ENCODE measurements at regions not wholly inside any gene's neighbourhood (a gene's known extent, or its start where the extent isn't known, plus 50 kb on each side); places are given as distances from the start of the nearest gene placed in this dataset.
"Not testable (repeated sequence)": the region's sequence is repeated elsewhere in the genome, so short reads cannot be mapped to it uniquely, and the experiment has no call there.

- no peaks in the 10 kb centered on the region for H3K9me3 ChIP-seq (ENCODE audit: insufficient read depth, low read depth, low read length)
- H3K27me3 ChIP-seq (ENCODE audit: insufficient read depth, low read length, poor library complexity, severe bottlenecking) = no peaks in the 10 kb centered on the region
- peaks cover 6% of the 10 kb centered on the region for H3K4me1 ChIP-seq (ENCODE audit: insufficient read depth, low read length, poor library complexity, severe bottlenecking)
- H3K79me2 ChIP-seq (ENCODE audit: insufficient read depth, low read length) = no peaks in the 10 kb centered on the region
- no peaks in the 10 kb centered on the region for H3K9me2 ChIP-seq (replicated peaks; ENCODE audit: low read depth, low read length)
- H3K36me3 ChIP-seq (ENCODE audit: insufficient read depth, low read length) = no peaks in the 10 kb centered on the region
- no peak overlapping the region for H2AFZ ChIP-seq (ENCODE audit: low read length)
- no peak overlapping the region for H3K9ac ChIP-seq (ENCODE audit: low read depth, low read length, poor library complexity, severe bottlenecking)
- H3K4me2 ChIP-seq (ENCODE audit: low read depth, low read length, poor library complexity, severe bottlenecking) = no peak overlapping the region
- no peaks in the 10 kb centered on the region for H4K20me1 ChIP-seq (ENCODE audit: insufficient read depth, low read length, poor library complexity, severe bottlenecking)
- TF ChIP-seq, protein P1, sequence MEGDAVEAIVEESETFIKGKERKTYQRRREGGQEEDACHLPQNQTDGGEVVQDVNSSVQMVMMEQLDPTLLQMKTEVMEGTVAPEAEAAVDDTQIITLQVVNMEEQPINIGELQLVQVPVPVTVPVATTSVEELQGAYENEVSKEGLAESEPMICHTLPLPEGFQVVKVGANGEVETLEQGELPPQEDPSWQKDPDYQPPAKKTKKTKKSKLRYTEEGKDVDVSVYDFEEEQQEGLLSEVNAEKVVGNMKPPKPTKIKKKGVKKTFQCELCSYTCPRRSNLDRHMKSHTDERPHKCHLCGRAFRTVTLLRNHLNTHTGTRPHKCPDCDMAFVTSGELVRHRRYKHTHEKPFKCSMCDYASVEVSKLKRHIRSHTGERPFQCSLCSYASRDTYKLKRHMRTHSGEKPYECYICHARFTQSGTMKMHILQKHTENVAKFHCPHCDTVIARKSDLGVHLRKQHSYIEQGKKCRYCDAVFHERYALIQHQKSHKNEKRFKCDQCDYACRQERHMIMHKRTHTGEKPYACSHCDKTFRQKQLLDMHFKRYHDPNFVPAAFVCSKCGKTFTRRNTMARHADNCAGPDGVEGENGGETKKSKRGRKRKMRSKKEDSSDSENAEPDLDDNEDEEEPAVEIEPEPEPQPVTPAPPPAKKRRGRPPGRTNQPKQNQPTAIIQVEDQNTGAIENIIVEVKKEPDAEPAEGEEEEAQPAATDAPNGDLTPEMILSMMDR (conservative IDR thresholded peaks at IDR 0.05; ENCODE audit: low read length) = no peak
- TF ChIP-seq EZH2phosphoT487 (IDR thresholded peaks at IDR 0.05; ENCODE audit: borderline replicate concordance) = no peak
- H3K4me3 ChIP-seq (ENCODE audit: low read length, poor library complexity, severe bottlenecking) = no peak overlapping the region
- no peaks in the 10 kb centered on the region for H3F3A ChIP-seq (ENCODE audit: low read depth)
These were observed 97.9 kb upstream of the KIF26B start for GRCh38 chr1:245056913-245057312.

- H3K9me2 ChIP-seq (replicated peaks; ENCODE audit: low read depth, low read length); H3K4me3 ChIP-seq (ENCODE audit: low read length, poor library complexity, severe bottlenecking); H3K9ac ChIP-seq (ENCODE audit: low read depth, low read length, poor library complexity, severe bottlenecking); H2AFZ ChIP-seq (ENCODE audit: low read length); H3K79me2 ChIP-seq (ENCODE audit: insufficient read depth, low read length); H4K20me1 ChIP-seq (ENCODE audit: insufficient read depth, low read length, poor library complexity, severe bottlenecking); H3K4me1 ChIP-seq (ENCODE audit: insufficient read depth, low read length, poor library complexity, severe bottlenecking); H3K27me3 ChIP-seq (ENCODE audit: insufficient read depth, low read length, poor library complexity, severe bottlenecking); H3F3A ChIP-seq (ENCODE audit: low read depth); H3K36me3 ChIP-seq (ENCODE audit: insufficient read depth, low read length); H3K9me3 ChIP-seq (ENCODE audit: insufficient read depth, low read depth, low read length); H3K4me2 ChIP-seq (ENCODE audit: low read depth, low read length, poor library complexity, severe bottlenecking): not testable (repeated sequence)
These were observed 98.5 kb upstream of the KIF26B start for GRCh38 chr1:245056296-245056695.

DNA sequence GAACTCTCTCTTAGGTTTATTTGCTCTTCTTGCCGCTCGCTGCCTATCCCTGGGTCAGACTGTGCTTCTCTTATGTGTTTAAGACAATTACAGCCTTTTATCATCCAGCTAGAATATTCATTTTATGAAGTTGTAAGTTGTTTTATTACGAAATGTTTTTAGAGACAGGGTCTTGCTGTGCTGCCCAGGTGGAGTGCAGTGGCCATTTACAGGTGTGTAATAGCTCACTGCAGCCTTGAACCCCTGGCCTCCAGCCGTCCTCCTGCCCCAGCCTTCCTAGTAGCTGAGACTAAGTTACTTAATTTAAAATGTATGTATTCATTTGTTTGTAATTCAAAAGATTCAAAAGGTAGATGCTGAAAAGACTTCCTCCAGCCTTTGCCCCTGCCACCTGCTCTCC is 99.0 kb upstream of the KIF26B start:
- no peak overlapping the region for H2AFZ ChIP-seq (ENCODE audit: low read length)
- H3K9me3 ChIP-seq (ENCODE audit: insufficient read depth, low read depth, low read length) = no peaks in the 10 kb centered on the region
- no peak overlapping the region for H3K4me2 ChIP-seq (ENCODE audit: low read depth, low read length, poor library complexity, severe bottlenecking)
- no peaks in the 10 kb centered on the region for H4K20me1 ChIP-seq (ENCODE audit: insufficient read depth, low read length, poor library complexity, severe bottlenecking)
- H3K36me3 ChIP-seq (ENCODE audit: insufficient read depth, low read length) = no peaks in the 10 kb centered on the region
- H3K79me2 ChIP-seq (ENCODE audit: insufficient read depth, low read length) = no peaks in the 10 kb centered on the region
- H3K9me2 ChIP-seq (replicated peaks; ENCODE audit: low read depth, low read length) = no peaks in the 10 kb centered on the region
- H3K4me3 ChIP-seq (ENCODE audit: low read length, poor library complexity, severe bottlenecking) = no peak overlapping the region
- H3K4me1 ChIP-seq (ENCODE audit: insufficient read depth, low read length, poor library complexity, severe bottlenecking) = peaks cover 6% of the 10 kb centered on the region
- no peaks in the 10 kb centered on the region for H3K27me3 ChIP-seq (ENCODE audit: insufficient read depth, low read length, poor library complexity, severe bottlenecking)
- H3F3A ChIP-seq (ENCODE audit: low read depth) = no peaks in the 10 kb centered on the region
- no peak overlapping the region for H3K9ac ChIP-seq (ENCODE audit: low read depth, low read length, poor library complexity, severe bottlenecking)
- TF ChIP-seq, protein P1 (conservative IDR thresholded peaks at IDR 0.05; ENCODE audit: low read length) = no peak
- TF ChIP-seq EZH2phosphoT487 (IDR thresholded peaks at IDR 0.05; ENCODE audit: borderline replicate concordance) = no peak

- Histone ChIP-seq H3K27me3 (ENCODE audit: insufficient read depth, low read length, poor library complexity, severe bottlenecking) (no peaks in the 10 kb centered on the region), H3K4me2 (ENCODE audit: low read depth, low read length, poor library complexity, severe bottlenecking) (no peak overlapping the region), H3K9me2 (replicated peaks; ENCODE audit: low read depth, low read length) (no peaks in the 10 kb centered on the region), H3K79me2 (ENCODE audit: insufficient read depth, low read length) (no peaks in the 10 kb centered on the region), H2AFZ (ENCODE audit: low read length) (no peak overlapping the region), H3F3A (ENCODE audit: low read depth) (no peaks in the 10 kb centered on the region), H3K9ac (ENCODE audit: low read depth, low read length, poor library complexity, severe bottlenecking) (no peak overlapping the region), H3K4me3 (ENCODE audit: low read length, poor library complexity, severe bottlenecking) (no peak overlapping the region), H3K36me3 (ENCODE audit: insufficient read depth, low read length) (no peaks in the 10 kb centered on the region), H3K9me3 (ENCODE audit: insufficient read depth, low read depth, low read length) (no peaks in the 10 kb centered on the region), H3K4me1 (ENCODE audit: insufficient read depth, low read length, poor library complexity, severe bottlenecking) (peaks cover 6% of the 10 kb centered on the region), H4K20me1 (ENCODE audit: insufficient read depth, low read length, poor library complexity, severe bottlenecking) (no peaks in the 10 kb centered on the region)
- TF ChIP-seq, protein P1 (conservative IDR thresholded peaks at IDR 0.05; ENCODE audit: low read length) = no peak
- TF ChIP-seq EZH2phosphoT487 (IDR thresholded peaks at IDR 0.05; ENCODE audit: borderline replicate concordance) = no peak
These were observed 100.1 kb upstream of the KIF26B start for GRCh38 chr1:245054507-245055270.

All from Loucy (cell line).